Smooth muscle cell (in vitro differentiated cells): ENCODE measurements at regions not wholly inside any gene's neighbourhood (a gene's known extent, or its start where the extent isn't known, plus 50 kb on each side); places are given as distances from the start of the nearest gene placed in this dataset.
"Not testable (repeated sequence)": the region's sequence is repeated elsewhere in the genome, so short reads cannot be mapped to it uniquely, and the experiment has no call there.

Experiments used
- DNase-seq: peaks from one replicate; lab custom pipeline; 2025; ENCODE audit not compliant: unreplicated experiment; lab: John Stamatoyannopoulos, UW
- H2AFZ ChIP-seq: fragments of 200-600 bp; sonication (generic); 2 replicates; pipeline ENCODE4 v1.6.0; 2016; ENCODE audit warnings: antibody characterized with exemption, low read depth, mild to moderate bottlenecking
- H3F3A ChIP-seq: fragments of 200-600 bp; sonication (generic); 2 replicates; pipeline ENCODE4 v1.6.0; 2017; ENCODE audit warnings: antibody characterized with exemption, low read depth
- H3K27ac ChIP-seq: fragments of 200-600 bp; sonication (generic); 2 replicates; pipeline ENCODE4 v1.5.1; 2016; ENCODE audit warnings: low read depth, mild to moderate bottlenecking
- H3K27me3 ChIP-seq: fragments of 200-600 bp; sonication (generic); 2 replicates; pipeline ENCODE4 v1.6.1; 2016; ENCODE audit warnings: low read depth, mild to moderate bottlenecking
- H3K36me3 ChIP-seq: fragments of 200-600 bp; sonication (generic); 2 replicates; pipeline ENCODE4 v1.5.1; 2016; ENCODE audit warnings: low read depth
- H3K4me1 ChIP-seq: fragments of 200-600 bp; sonication (generic); 2 replicates; pipeline ENCODE4 v1.5.1; 2016; ENCODE audit warnings: low read depth
- H3K4me2 ChIP-seq: fragments of 200-600 bp; sonication (generic); 2 replicates; pipeline ENCODE4 v1.6.0; 2016; ENCODE audit warnings: mild to moderate bottlenecking
- H3K4me3 ChIP-seq: fragments of 200-600 bp; sonication (generic); 2 replicates; pipeline ENCODE4 v1.5.1; 2016; ENCODE audit warnings: mild to moderate bottlenecking
- H3K79me2 ChIP-seq: fragments of 200-600 bp; sonication (generic); 2 replicates; pipeline ENCODE4 v1.6.0; 2016; ENCODE audit warnings: low read depth, mild to moderate bottlenecking
- H3K9ac ChIP-seq: fragments of 200-600 bp; sonication (generic); 2 replicates; pipeline ENCODE4 v1.6.0; 2016; ENCODE audit warnings: low read depth
- H3K9me3 ChIP-seq: fragments of 200-600 bp; sonication (generic); replicated peaks from 2 replicates; pipeline ENCODE4 v1.5.1; 2016; ENCODE audit warnings: low read depth
- H4K20me1 ChIP-seq: fragments of 200-600 bp; sonication (generic); 2 replicates; pipeline ENCODE4 v1.6.0; 2016; ENCODE audit warnings: low read depth
- WGBS: methylation state at CpG from one replicate; pipeline ENCODE4 v1.1.7; 2016; ENCODE audit warnings: low lambda C conversion rate; 5-methylcytosine and 5-hydroxymethylcytosine counted together

- not testable (repeated sequence) for H3K27ac ChIP-seq, H3K4me1 ChIP-seq, H3F3A ChIP-seq, H3K9ac ChIP-seq, H3K4me2 ChIP-seq, H2AFZ ChIP-seq, H3K27me3 ChIP-seq, H3K36me3 ChIP-seq, H3K4me3 ChIP-seq, H3K79me2 ChIP-seq, H4K20me1 ChIP-seq, H3K9me3 ChIP-seq, DNase-seq
- 90% methylated on average over 5 of the region's 5 CpGs for WGBS
Observed at GRCh38 chr1:148228846-148229245, 76.8 kb upstream of the NBPF11 start.

GRCh38 chr1:148222399-148223159, 70.5 kb upstream of the NBPF11 start:
- H2AFZ ChIP-seq, H3K4me2 ChIP-seq, DNase-seq, H3F3A ChIP-seq, H3K9me3 ChIP-seq, H3K27me3 ChIP-seq, H3K27ac ChIP-seq, H3K9ac ChIP-seq, H4K20me1 ChIP-seq, H3K4me1 ChIP-seq, H3K79me2 ChIP-seq, H3K36me3 ChIP-seq, H3K4me3 ChIP-seq: not testable (repeated sequence)
- WGBS, result no CpG with 5 or more reads among the region's 4 CpGs

DNA sequence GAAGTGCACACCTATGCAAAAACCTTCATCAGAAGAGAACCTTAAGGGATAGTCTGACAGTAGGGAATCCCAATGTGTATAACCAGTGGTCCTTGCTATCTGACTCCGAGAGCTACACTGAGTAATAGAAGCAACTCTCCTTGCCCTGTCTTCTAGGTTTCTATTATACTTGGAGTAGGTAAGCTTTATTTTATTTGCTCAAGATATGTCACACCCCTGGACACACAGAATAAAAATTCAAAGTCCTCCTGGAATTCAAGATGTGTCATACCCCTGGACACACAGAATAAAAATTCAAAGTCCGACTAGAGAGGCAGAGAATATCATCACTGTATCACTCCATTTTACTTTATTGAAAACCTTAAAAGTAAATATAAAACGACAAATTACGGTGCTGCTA, 69.5 kb upstream of the NBPF11 start:
- not testable (repeated sequence) for H3K27ac ChIP-seq, H3K4me1 ChIP-seq, DNase-seq, H3F3A ChIP-seq, H2AFZ ChIP-seq, H3K4me3 ChIP-seq, H3K4me2 ChIP-seq, H3K27me3 ChIP-seq, H3K9ac ChIP-seq, H3K79me2 ChIP-seq, H4K20me1 ChIP-seq, H3K36me3 ChIP-seq, H3K9me3 ChIP-seq
- WGBS, result no CpG with 5 or more reads among the region's 4 CpGs

GRCh38 chr1:148219229-148219628, 67.1 kb upstream of the NBPF11 start:
- not testable (repeated sequence) for H4K20me1 ChIP-seq, H3K27me3 ChIP-seq, H3K4me1 ChIP-seq, H2AFZ ChIP-seq, H3F3A ChIP-seq, DNase-seq, H3K9ac ChIP-seq, H3K79me2 ChIP-seq, H3K4me3 ChIP-seq, H3K9me3 ChIP-seq, H3K4me2 ChIP-seq, H3K27ac ChIP-seq, H3K36me3 ChIP-seq
- no CpG with 5 or more reads among the region's 4 CpGs for WGBS

DNA sequence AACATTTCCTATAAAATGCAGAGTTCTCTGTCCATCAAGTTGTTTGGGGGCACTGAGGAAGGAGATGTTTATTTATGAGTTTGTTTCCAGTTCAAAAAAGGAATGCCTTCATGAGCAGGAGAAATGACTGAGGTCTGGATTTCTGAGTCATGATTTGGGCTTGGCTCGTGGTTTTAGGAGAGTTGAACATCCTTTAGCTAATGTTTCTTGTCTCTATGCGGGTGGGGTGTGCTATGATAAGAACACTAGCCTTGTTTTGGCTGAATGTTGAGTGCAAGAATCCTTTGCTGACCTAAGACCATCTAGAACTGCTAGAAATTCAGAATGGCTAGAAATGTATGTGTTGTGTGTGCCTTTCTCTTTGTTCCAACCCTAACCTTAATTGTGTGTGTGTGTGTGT, 59.1 kb upstream of the NBPF11 start:
- not testable (repeated sequence) for H3K27me3 ChIP-seq, H3K9ac ChIP-seq, H3K27ac ChIP-seq, H3K79me2 ChIP-seq, DNase-seq, H3K4me3 ChIP-seq, H4K20me1 ChIP-seq, H3K4me1 ChIP-seq, H2AFZ ChIP-seq, H3F3A ChIP-seq, H3K36me3 ChIP-seq, H3K4me2 ChIP-seq, H3K9me3 ChIP-seq
- no CpG with 5 or more reads among the region's 2 CpGs for WGBS

- H3F3A ChIP-seq, H3K4me1 ChIP-seq, H4K20me1 ChIP-seq, H2AFZ ChIP-seq, H3K79me2 ChIP-seq, H3K27me3 ChIP-seq, H3K27ac ChIP-seq, H3K9ac ChIP-seq, H3K4me2 ChIP-seq, H3K9me3 ChIP-seq, H3K36me3 ChIP-seq, DNase-seq, H3K4me3 ChIP-seq: not testable (repeated sequence)
- no CpG with 5 or more reads among the region's 6 CpGs for WGBS
Observed at GRCh38 chr1:148210624-148211023, 58.5 kb upstream of the NBPF11 start.

GRCh38 chr1:148210166-148210565, 58.1 kb upstream of the NBPF11 start:
- not testable (repeated sequence) for H4K20me1 ChIP-seq, H3K9me3 ChIP-seq, H3K4me2 ChIP-seq, H3K79me2 ChIP-seq, H3K36me3 ChIP-seq, H2AFZ ChIP-seq, H3K9ac ChIP-seq, H3K27me3 ChIP-seq, H3F3A ChIP-seq, DNase-seq, H3K4me3 ChIP-seq, H3K4me1 ChIP-seq, H3K27ac ChIP-seq
- no CpG with 5 or more reads among the region's 4 CpGs for WGBS

DNA sequence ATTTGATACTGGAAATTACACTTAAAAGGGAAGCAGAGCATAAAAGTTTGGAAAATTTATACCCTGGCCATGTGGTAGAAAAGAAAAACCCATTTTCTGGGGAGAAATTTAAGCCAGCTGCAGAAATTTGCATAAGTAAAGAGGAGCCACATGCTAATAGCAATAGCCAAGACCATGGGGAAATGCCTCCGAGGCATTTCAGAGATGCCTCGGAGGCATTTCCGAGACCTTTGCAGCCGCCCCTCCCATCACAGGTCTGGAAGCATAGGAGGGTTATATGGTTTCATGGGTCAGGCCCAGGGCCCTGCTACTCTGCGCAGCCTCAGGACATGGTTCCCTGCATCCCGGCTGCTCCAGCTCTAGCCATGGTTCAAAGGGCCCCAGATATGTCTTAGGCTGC, 49.9 kb upstream of the NBPF11 start:
- H3F3A ChIP-seq, H3K4me3 ChIP-seq, DNase-seq, H3K4me2 ChIP-seq, H3K27ac ChIP-seq, H3K9ac ChIP-seq, H4K20me1 ChIP-seq, H3K9me3 ChIP-seq, H3K4me1 ChIP-seq, H3K36me3 ChIP-seq, H2AFZ ChIP-seq, H3K27me3 ChIP-seq, H3K79me2 ChIP-seq: not testable (repeated sequence)
- no CpG with 5 or more reads among the region's 6 CpGs for WGBS
